ENCODE measurements at regions not wholly inside any gene's neighbourhood (a gene's known extent, or its start where the extent isn't known, plus 50 kb on each side); places are given as distances from the start of the nearest gene placed in this dataset.

DNA sequence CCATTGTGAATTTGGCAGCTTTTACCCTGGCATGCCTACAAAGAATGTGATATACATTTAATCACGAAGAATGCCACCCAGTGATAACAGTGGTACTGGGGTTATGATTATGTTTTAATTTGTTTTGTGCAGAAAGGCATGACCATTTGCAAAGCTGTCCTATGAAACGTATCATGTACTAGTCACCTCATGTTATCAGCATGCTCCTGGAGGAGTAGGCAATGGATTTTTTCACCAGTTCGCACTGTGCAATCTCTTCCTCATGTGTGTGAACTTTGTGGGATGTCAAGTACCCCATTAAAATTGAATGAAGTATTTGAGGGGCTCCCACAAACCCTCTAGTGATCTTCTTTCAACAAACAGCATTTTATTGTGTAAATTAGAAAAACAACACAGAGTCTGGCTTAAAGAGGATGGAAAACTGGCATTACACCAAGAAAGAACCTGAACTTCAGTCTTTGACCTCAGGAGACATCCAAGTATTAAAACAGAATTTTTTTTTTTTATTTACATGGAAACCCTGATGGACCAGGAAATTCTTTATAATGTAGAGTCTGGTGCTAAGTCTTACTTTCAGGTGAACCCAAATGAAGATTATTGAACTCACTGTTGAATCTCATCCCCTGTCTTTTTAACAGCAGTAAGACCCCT is 200.6 kb upstream of the PGRMC2 start:
- Mint-ChIP-seq H3K9me3 (peaks cover 24% of the 10 kb centered on the region), H3K36me3 (0 out of 2 replicates have a peak, but pooled peaks cover 3% of the 10 kb centered on the region), H3K4me1 (no peaks in the 10 kb centered on the region), H3K27me3 (ENCODE audit: low read depth) (no peaks in the 10 kb centered on the region), H3K27ac (no peak overlapping the region), H3K4me3 (no peak overlapping the region)
- ChIA-PET POLR2A (no interaction called here), CTCF (no interaction called here)
- ATAC-seq, result no peak
- TF ChIP-seq, protein P1, sequence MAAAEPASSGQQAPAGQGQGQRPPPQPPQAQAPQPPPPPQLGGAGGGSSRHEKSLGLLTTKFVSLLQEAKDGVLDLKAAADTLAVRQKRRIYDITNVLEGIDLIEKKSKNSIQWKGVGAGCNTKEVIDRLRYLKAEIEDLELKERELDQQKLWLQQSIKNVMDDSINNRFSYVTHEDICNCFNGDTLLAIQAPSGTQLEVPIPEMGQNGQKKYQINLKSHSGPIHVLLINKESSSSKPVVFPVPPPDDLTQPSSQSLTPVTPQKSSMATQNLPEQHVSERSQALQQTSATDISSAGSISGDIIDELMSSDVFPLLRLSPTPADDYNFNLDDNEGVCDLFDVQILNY (CRISPR knock-in tag; IDR thresholded peaks at IDR 0.05), result no peak
- no peak for TF ChIP-seq ZNF317 (CRISPR knock-in tag; IDR thresholded peaks at IDR 0.05; ENCODE audit: borderline replicate concordance, low read depth)
- DNase-seq (ENCODE audit: low spot score), result no peak

DNA sequence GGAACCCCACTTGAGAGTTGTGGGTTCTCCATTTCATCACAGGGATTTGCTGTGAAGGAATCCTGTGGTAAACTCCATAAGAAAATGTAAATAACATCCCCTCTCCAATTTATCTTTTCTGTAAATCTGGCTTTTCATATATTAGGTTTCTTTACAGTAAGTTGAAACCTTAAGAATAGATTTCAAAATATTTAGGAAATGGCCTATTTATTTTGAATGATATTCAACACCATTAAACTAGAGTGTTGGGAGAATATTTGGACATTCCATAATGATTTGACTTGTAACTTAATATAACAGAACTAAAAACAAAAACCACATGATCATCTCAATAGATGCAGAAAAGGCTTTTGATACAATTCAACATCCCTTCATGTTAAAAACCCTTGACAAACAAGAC is 197.3 kb upstream of the PGRMC2 start:
- ATAC-seq (no peak), DNase-seq (ENCODE audit: low spot score) (no peak)
- ChIA-PET POLR2A (no interaction called here), CTCF (no interaction called here)
- no peak overlapping the region for H3K27ac Mint-ChIP-seq
- TF ChIP-seq, protein P2, sequence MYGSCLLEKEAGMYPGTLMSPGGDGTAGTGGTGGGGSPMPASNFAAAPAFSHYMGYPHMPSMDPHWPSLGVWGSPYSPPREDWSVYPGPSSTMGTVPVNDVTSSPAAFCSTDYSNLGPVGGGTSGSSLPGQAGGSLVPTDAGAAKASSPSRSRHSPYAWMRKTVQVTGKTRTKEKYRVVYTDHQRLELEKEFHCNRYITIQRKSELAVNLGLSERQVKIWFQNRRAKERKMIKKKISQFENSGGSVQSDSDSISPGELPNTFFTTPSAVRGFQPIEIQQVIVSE (CRISPR knock-in tag; IDR thresholded peaks at IDR 0.05; ENCODE audit: borderline replicate concordance), result no peak
- TF ChIP-seq ZNF423 (CRISPR knock-in tag; IDR thresholded peaks at IDR 0.05) (no peak), CREM (CRISPR knock-in tag; IDR thresholded peaks at IDR 0.05) (no peak)
- H3K9me3 Mint-ChIP-seq, result peaks cover 20% of the 10 kb centered on the region
- no peak overlapping the region for H3K4me3 Mint-ChIP-seq
- 0 out of 2 replicates have a peak, but pooled peaks cover 3% of the 10 kb centered on the region for H3K36me3 Mint-ChIP-seq
- H3K4me1 Mint-ChIP-seq, result no peaks in the 10 kb centered on the region
- H3K27me3 Mint-ChIP-seq (ENCODE audit: low read depth), result no peaks in the 10 kb centered on the region

DNA sequence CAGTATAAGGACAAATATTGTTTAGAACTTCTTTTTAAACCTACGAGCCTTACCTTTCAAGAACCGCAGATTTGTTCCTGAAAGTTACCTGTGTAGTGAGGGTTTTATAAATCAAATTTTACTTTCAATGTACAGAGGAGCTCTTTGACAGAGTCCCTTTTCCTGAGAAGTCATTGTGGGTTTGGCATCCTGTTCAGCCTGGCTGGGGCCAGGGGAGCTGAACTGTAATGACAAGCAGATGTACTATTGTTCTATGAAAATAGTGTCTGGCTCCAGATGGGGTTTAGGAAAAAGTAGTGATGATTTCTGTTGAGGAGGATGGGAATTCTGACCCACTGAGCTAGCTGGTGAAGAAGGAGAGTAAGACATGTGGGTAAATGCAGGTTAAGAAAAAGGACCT is 196.2 kb upstream of the PGRMC2 start:
- ChIA-PET POLR2A (interaction anchor here (0.6 kb wide), 1 partner anchor 41 kb away, joined by 6 read pairs; no protein-coding TSS in a partner anchor), CTCF (interaction anchor here (0.9 kb wide), 1 partner anchor 29 kb away, joined by 3 read pairs; no protein-coding TSS in a partner anchor)
- no peak for ATAC-seq
- DNase-seq (ENCODE audit: low spot score), result no peak
- H3K4me1 Mint-ChIP-seq, result no peaks in the 10 kb centered on the region
- no peak for TF ChIP-seq ELF4 (CRISPR knock-in tag; IDR thresholded peaks at IDR 0.05; ENCODE audit: low read depth)
- TF ChIP-seq KAT7 (CRISPR knock-in tag; IDR thresholded peaks at IDR 0.05; ENCODE audit: borderline replicate concordance), result no peak
- TF ChIP-seq ZNF423 (CRISPR knock-in tag; IDR thresholded peaks at IDR 0.05), result no peak
- TF ChIP-seq ZNF263 (CRISPR knock-in tag; IDR thresholded peaks at IDR 0.05; ENCODE audit: low read depth), result no peak
- no peak for TF ChIP-seq TEAD4 (CRISPR knock-in tag; IDR thresholded peaks at IDR 0.05)
- TF ChIP-seq, protein P3, sequence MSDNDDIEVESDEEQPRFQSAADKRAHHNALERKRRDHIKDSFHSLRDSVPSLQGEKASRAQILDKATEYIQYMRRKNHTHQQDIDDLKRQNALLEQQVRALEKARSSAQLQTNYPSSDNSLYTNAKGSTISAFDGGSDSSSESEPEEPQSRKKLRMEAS (CRISPR knock-in tag; IDR thresholded peaks at IDR 0.05), result no peak
- TF ChIP-seq, protein P4, sequence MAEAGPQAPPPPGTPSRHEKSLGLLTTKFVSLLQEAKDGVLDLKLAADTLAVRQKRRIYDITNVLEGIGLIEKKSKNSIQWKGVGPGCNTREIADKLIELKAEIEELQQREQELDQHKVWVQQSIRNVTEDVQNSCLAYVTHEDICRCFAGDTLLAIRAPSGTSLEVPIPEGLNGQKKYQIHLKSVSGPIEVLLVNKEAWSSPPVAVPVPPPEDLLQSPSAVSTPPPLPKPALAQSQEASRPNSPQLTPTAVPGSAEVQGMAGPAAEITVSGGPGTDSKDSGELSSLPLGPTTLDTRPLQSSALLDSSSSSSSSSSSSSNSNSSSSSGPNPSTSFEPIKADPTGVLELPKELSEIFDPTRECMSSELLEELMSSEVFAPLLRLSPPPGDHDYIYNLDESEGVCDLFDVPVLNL (CRISPR knock-in tag; IDR thresholded peaks at IDR 0.05; ENCODE audit: borderline replicate concordance, low read depth), result no peak
- TF ChIP-seq, protein P5, sequence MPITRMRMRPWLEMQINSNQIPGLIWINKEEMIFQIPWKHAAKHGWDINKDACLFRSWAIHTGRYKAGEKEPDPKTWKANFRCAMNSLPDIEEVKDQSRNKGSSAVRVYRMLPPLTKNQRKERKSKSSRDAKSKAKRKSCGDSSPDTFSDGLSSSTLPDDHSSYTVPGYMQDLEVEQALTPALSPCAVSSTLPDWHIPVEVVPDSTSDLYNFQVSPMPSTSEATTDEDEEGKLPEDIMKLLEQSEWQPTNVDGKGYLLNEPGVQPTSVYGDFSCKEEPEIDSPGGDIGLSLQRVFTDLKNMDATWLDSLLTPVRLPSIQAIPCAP (CRISPR knock-in tag; IDR thresholded peaks at IDR 0.05), result no peak
- TF ChIP-seq FOXK1 (CRISPR knock-in tag; IDR thresholded peaks at IDR 0.05), result no peak
- TF ChIP-seq, protein P6, sequence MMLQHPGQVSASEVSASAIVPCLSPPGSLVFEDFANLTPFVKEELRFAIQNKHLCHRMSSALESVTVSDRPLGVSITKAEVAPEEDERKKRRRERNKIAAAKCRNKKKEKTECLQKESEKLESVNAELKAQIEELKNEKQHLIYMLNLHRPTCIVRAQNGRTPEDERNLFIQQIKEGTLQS (CRISPR knock-in tag; conservative IDR thresholded peaks at IDR 0.05), result no peak
- TF ChIP-seq TP53 (CRISPR knock-in tag; IDR thresholded peaks at IDR 0.05), result no peak
- peaks cover 20% of the 10 kb centered on the region for H3K9me3 Mint-ChIP-seq
- H3K4me3 Mint-ChIP-seq, result no peak overlapping the region
- H3K27me3 Mint-ChIP-seq (ENCODE audit: low read depth), result no peaks in the 10 kb centered on the region
- H3K36me3 Mint-ChIP-seq, result 0 out of 2 replicates have a peak, but pooled peaks cover 3% of the 10 kb centered on the region
- no peak overlapping the region for H3K27ac Mint-ChIP-seq
